ENCODE measurements at regions not wholly inside any gene's neighbourhood (a gene's known extent, or its start where the extent isn't known, plus 50 kb on each side); places are given as distances from the start of the nearest gene placed in this dataset.
A peak's percentile ranks its signal among the peaks of the same experiment; 100 is the strongest.

DNA sequence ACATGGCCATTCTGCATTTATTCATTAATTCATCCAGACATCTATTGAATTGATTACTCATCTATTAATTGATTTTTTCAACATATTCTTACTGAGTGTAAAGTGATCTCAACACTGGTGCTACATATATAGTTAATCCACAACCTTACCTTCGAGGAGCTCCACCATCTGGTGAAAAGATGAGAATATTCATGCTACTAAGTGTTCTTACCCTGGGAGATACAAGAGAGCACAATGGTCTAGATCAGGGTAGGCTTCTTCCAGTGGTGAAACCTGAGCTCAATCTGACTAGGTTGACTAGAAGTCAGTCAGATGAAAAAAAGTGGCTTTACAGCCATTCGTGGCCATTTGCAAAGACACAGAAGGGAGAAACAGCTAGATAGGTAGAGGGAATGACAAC lies 507.4 kb downstream of the ANKRD7 start:
- intact Hi-C loops (cut with DNase I) = loop anchor here in 1 of 10 donors (5.0 kb wide), 1 partner anchor 380 kb away; no protein-coding TSS in a partner anchor
- WGBS, 2 donors = 19 to 26% methylated on average over 2 of the region's 2 CpGs
- Histone ChIP-seq H3K4me1 (no peaks in the 10 kb centered on the region), H3K36me3 (no peaks in the 10 kb centered on the region), H3K27me3 (no peaks in the 10 kb centered on the region), H3K27ac (no peak overlapping the region), H3K4me3 (no peak overlapping the region), H3K9me3 (peaks cover 0 to 12% (median 4%) of the 10 kb centered on the region in 11 donors)
- peak in 1 of 8 donors; percentile 63 for ATAC-seq
- TF ChIP-seq CTCF (IDR thresholded peaks at IDR 0.05) = peak in 3 of 9 donors; percentile 18 to 21 (median 20)
- DNase-seq = no peak

- intact Hi-C loops (cut with DNase I) = loop anchor here in 1 of 10 donors (5.0 kb wide), 1 partner anchor 382 kb away; no protein-coding TSS in a partner anchor
Observed at GRCh38 chr7:118734541-118734940, 510.0 kb downstream of the ANKRD7 start.

GRCh38 chr7:118735441-118735840 lies 510.9 kb downstream of the ANKRD7 start:
- no peak overlapping the region for H3K27ac ChIP-seq
- intact Hi-C loops (cut with DNase I) = no loop called here

More at GRCh38 chr7:118734541-118734940, 510.0 kb downstream of the ANKRD7 start:
- H3K4me1 ChIP-seq = no peaks in the 10 kb centered on the region
- DNase-seq = no peak
- no peak for ATAC-seq
- H3K36me3 ChIP-seq = no peaks in the 10 kb centered on the region
- no peaks in the 10 kb centered on the region for H3K27me3 ChIP-seq
- no peak overlapping the region for H3K27ac ChIP-seq
- WGBS, 2 donors = 59 to 73% methylated on average over 2 of the region's 2 CpGs
- H3K9me3 ChIP-seq = peaks cover 0 to 12% (median 4%) of the 10 kb centered on the region in 11 donors
- H3K4me3 ChIP-seq = no peak overlapping the region
- no peak for TF ChIP-seq CTCF (IDR thresholded peaks at IDR 0.05)

GRCh38 chr7:118737935-118738334 lies 513.4 kb downstream of the ANKRD7 start:
- intact Hi-C loops (cut with DNase I) = no loop called here
- DNase-seq = no peak
- Histone ChIP-seq H3K36me3 (no peaks in the 10 kb centered on the region), H3K4me1 (no peaks in the 10 kb centered on the region), H3K27me3 (no peaks in the 10 kb centered on the region), H3K9me3 (peaks cover 0 to 12% (median 4%) of the 10 kb centered on the region in 11 donors), H3K27ac (no peak overlapping the region), H3K4me3 (no peak overlapping the region)
- TF ChIP-seq CTCF (IDR thresholded peaks at IDR 0.05) = no peak
- ATAC-seq = no peak
- WGBS, 2 donors = 84 to 89% methylated on average over 4 of the region's 4 CpGs

More at GRCh38 chr7:118735441-118735840, 510.9 kb downstream of the ANKRD7 start:
- no peaks in the 10 kb centered on the region for H3K27me3 ChIP-seq
- DNase-seq (no peak), ATAC-seq (no peak)
- H3K4me1 ChIP-seq = no peaks in the 10 kb centered on the region
- H3K36me3 ChIP-seq = no peaks in the 10 kb centered on the region
- TF ChIP-seq CTCF (IDR thresholded peaks at IDR 0.05) = no peak
- peaks cover 0 to 12% (median 4%) of the 10 kb centered on the region in 11 donors for H3K9me3 ChIP-seq
- H3K4me3 ChIP-seq = no peak overlapping the region

All from heart right ventricle (tissue), 16 donors.